AG09319 (cell line): ENCODE measurements at regions not wholly inside any gene's neighbourhood (a gene's known extent, or its start where the extent isn't known, plus 50 kb on each side); places are given as distances from the start of the nearest gene placed in this dataset.

ENCODE experiments used
- DNase-seq: peaks from one replicate; pipeline ENCODE4 v3.0.0-alpha.2; 2010; ENCODE audit warnings: low read depth; ENCODE audit errors: extremely low read depth
- CTCF ChIP-seq: IDR thresholded peaks from 2 replicates; pipeline ENCODE4 v1.5.1; 2011; ENCODE audit warnings: low read depth, mild to moderate bottlenecking, inconsistent platforms, low read length, moderate library complexity

- DNase-seq = no peak
- TF ChIP-seq CTCF = no peak
Observed at GRCh38 chr2:128494307-128494639, 175.6 kb upstream of the HS6ST1 start.

GRCh38 chr2:128494640-128495321 is 176.1 kb upstream of the HS6ST1 start:
- TF ChIP-seq CTCF = no peak
- DNase-seq = no peak

GRCh38 chr2:128495996-128496547 is 177.4 kb upstream of the HS6ST1 start:
- no peak for TF ChIP-seq CTCF
- DNase-seq = no peak

- DNase-seq = no peak
- TF ChIP-seq CTCF = no peak
Observed at GRCh38 chr2:128496700-128497099, 178.0 kb upstream of the HS6ST1 start.

- TF ChIP-seq CTCF = no peak
- no peak for DNase-seq
Observed at GRCh38 chr2:128497461-128497860, 178.8 kb upstream of the HS6ST1 start.

- no peak for TF ChIP-seq CTCF
Observed at GRCh38 chr2:128498086-128498485, 179.4 kb upstream of the HS6ST1 start.

GRCh38 chr2:128498589-128498988 is 179.9 kb upstream of the HS6ST1 start:
- DNase-seq = no peak
- TF ChIP-seq CTCF = no peak

More at GRCh38 chr2:128498086-128498485, 179.4 kb upstream of the HS6ST1 start:
- no peak for DNase-seq
